LNCaP clone FGC (cell line): ENCODE measurements at regions not wholly inside any gene's neighbourhood (a gene's known extent, or its start where the extent isn't known, plus 50 kb on each side); places are given as distances from the start of the nearest gene placed in this dataset.
"Not testable (repeated sequence)": the region's sequence is repeated elsewhere in the genome, so short reads cannot be mapped to it uniquely, and the experiment has no call there.

Experiments used
- DNase-seq: peaks from one replicate; pipeline ENCODE4 v3.0.0-alpha.2; 2011; ENCODE audit warnings: low read depth
- H3K4me3 ChIP-seq: 2 replicates; pipeline ENCODE4 v1.5.1; 2011; ENCODE audit warnings: mild to moderate bottlenecking, low read depth, low read length, control low read depth
- CTCF ChIP-seq: IDR thresholded peaks from 2 replicates; pipeline ENCODE4 v1.5.1; 2012; ENCODE audit warnings: mild to moderate bottlenecking; ENCODE audit not compliant: control insufficient read depth, insufficient read depth; ENCODE audit errors: extremely low read depth

GRCh38 chr7:149982537-149983112, 108.9 kb downstream of the ATP6V0E2 start:
- H3K4me3 ChIP-seq, DNase-seq: not testable (repeated sequence)

GRCh38 chr7:149986866-149987265, 113.1 kb downstream of the ATP6V0E2 start:
- DNase-seq = not testable (repeated sequence)

GRCh38 chr7:149991652-149992302, 118.0 kb downstream of the ATP6V0E2 start:
- not testable (repeated sequence) for DNase-seq, H3K4me3 ChIP-seq

More at GRCh38 chr7:149986866-149987265, 113.1 kb downstream of the ATP6V0E2 start:
- H3K4me3 ChIP-seq = not testable (repeated sequence)

- not testable (repeated sequence) for H3K4me3 ChIP-seq, DNase-seq
Observed at GRCh38 chr7:149992366-149992765, 118.6 kb downstream of the ATP6V0E2 start.

GRCh38 chr7:149995369-149996026, 121.7 kb downstream of the ATP6V0E2 start:
- not testable (repeated sequence) for H3K4me3 ChIP-seq, DNase-seq

GRCh38 chr7:150000780-150001599, 127.2 kb downstream of the ATP6V0E2 start:
- DNase-seq = not testable (repeated sequence)

GRCh38 chr7:150003304-150003810, 129.6 kb downstream of the ATP6V0E2 start:
- H3K4me3 ChIP-seq = no peak overlapping the region
- no peak for DNase-seq
- no peak for TF ChIP-seq CTCF

More at GRCh38 chr7:150000780-150001599, 127.2 kb downstream of the ATP6V0E2 start:
- not testable (repeated sequence) for H3K4me3 ChIP-seq

- not testable (repeated sequence) for DNase-seq
Observed at GRCh38 chr7:150003973-150004372, 130.2 kb downstream of the ATP6V0E2 start.

GRCh38 chr7:150004843-150005242, 131.1 kb downstream of the ATP6V0E2 start:
- DNase-seq, H3K4me3 ChIP-seq: not testable (repeated sequence)

More at GRCh38 chr7:150003973-150004372, 130.2 kb downstream of the ATP6V0E2 start:
- not testable (repeated sequence) for H3K4me3 ChIP-seq

GRCh38 chr7:150009620-150010303, 136.0 kb downstream of the ATP6V0E2 start:
- H3K4me3 ChIP-seq, DNase-seq: not testable (repeated sequence)

GRCh38 chr7:150016651-150017189, 143.0 kb downstream of the ATP6V0E2 start:
- DNase-seq = peak; percentile 77
- H3K4me3 ChIP-seq = not testable (repeated sequence)

GRCh38 chr7:150020210-150020609, 146.4 kb downstream of the ATP6V0E2 start:
- DNase-seq, H3K4me3 ChIP-seq: not testable (repeated sequence)
